HEK293 (cell line): ENCODE measurements at regions not wholly inside any gene's neighbourhood (a gene's known extent, or its start where the extent isn't known, plus 50 kb on each side); places are given as distances from the start of the nearest gene placed in this dataset.

ENCODE experiments used
- KLF17 ChIP-seq: fragments of 450-650 bp; formaldehyde crosslinking; IDR thresholded peaks from 2 replicates; pipeline ENCODE4 v1.5.1; 2016; ENCODE audit warnings: missing biosample characterization, missing genetic modification characterization
- MYNN ChIP-seq: fragments of 450-650 bp; formaldehyde crosslinking; IDR thresholded peaks from 2 replicates; pipeline ENCODE4 v1.5.1; 2016; ENCODE audit warnings: missing biosample characterization, missing genetic modification characterization, borderline replicate concordance
- REST ChIP-seq: fragments of 450-650 bp; formaldehyde crosslinking; IDR thresholded peaks from 2 replicates; pipeline ENCODE4 v1.5.1; 2016; ENCODE audit warnings: missing biosample characterization, missing genetic modification characterization
- SCRT2 ChIP-seq: fragments of 450-650 bp; formaldehyde crosslinking; IDR thresholded peaks from 2 replicates; pipeline ENCODE4 v1.5.1; 2016; ENCODE audit warnings: missing biosample characterization, missing genetic modification characterization
- ZBTB7A ChIP-seq: fragments of 450-650 bp; formaldehyde crosslinking; IDR thresholded peaks from 2 replicates; pipeline ENCODE4 v1.5.1; 2016; ENCODE audit warnings: low read depth, missing biosample characterization, missing genetic modification characterization
- ZNF112 ChIP-seq: fragments of 450-650 bp; formaldehyde crosslinking; IDR thresholded peaks from 2 replicates; pipeline ENCODE4 v1.5.0; 2017; ENCODE audit warnings: missing biosample characterization, missing genetic modification characterization
- ZNF138 ChIP-seq: fragments of 450-650 bp; formaldehyde crosslinking; IDR thresholded peaks from 2 replicates; pipeline ENCODE4 v1.5.1; 2016; ENCODE audit warnings: missing biosample characterization, missing genetic modification characterization, borderline replicate concordance
- ZNF24 ChIP-seq: fragments of 450-650 bp; formaldehyde crosslinking; IDR thresholded peaks from 2 replicates; pipeline ENCODE4 v1.5.1; 2016; ENCODE audit warnings: missing biosample characterization, missing genetic modification characterization
- ZNF311 ChIP-seq: fragments of 450-650 bp; formaldehyde crosslinking; IDR thresholded peaks from 2 replicates; pipeline ENCODE4 v1.5.1; 2017; ENCODE audit warnings: missing biosample characterization, missing genetic modification characterization, borderline replicate concordance
- TF ChIP-seq, protein P1 (sequence below): fragments of 450-650 bp; formaldehyde crosslinking; IDR thresholded peaks from 2 replicates; pipeline ENCODE4 v1.5.1; 2016; ENCODE audit warnings: missing biosample characterization, missing genetic modification characterization
- TF ChIP-seq, protein P2 (sequence below): fragments of 450-650 bp; formaldehyde crosslinking; IDR thresholded peaks from 2 replicates; pipeline ENCODE4 v1.5.1; 2016; ENCODE audit warnings: missing biosample characterization, missing genetic modification characterization, low read depth
- TF ChIP-seq, protein P3 (sequence below): IDR thresholded peaks from 2 replicates; pipeline ENCODE4 v1.6.1; 2011; ENCODE audit warnings: mild to moderate bottlenecking, low read depth, low read length, borderline replicate concordance

GRCh38 chr14:80414080-80414479 is 202.8 kb upstream of the DIO2 start:
- TF ChIP-seq ZNF138 (tag by site-specific recombination) (no peak), SCRT2 (no peak), ZNF311 (no peak), KLF17 (tag by site-specific recombination) (no peak), ZBTB7A (no peak), ZNF24 (tag by site-specific recombination) (no peak), REST (tag by site-specific recombination) (no peak), MYNN (tag by site-specific recombination) (no peak), ZNF112 (no peak)
- TF ChIP-seq, protein P1, sequence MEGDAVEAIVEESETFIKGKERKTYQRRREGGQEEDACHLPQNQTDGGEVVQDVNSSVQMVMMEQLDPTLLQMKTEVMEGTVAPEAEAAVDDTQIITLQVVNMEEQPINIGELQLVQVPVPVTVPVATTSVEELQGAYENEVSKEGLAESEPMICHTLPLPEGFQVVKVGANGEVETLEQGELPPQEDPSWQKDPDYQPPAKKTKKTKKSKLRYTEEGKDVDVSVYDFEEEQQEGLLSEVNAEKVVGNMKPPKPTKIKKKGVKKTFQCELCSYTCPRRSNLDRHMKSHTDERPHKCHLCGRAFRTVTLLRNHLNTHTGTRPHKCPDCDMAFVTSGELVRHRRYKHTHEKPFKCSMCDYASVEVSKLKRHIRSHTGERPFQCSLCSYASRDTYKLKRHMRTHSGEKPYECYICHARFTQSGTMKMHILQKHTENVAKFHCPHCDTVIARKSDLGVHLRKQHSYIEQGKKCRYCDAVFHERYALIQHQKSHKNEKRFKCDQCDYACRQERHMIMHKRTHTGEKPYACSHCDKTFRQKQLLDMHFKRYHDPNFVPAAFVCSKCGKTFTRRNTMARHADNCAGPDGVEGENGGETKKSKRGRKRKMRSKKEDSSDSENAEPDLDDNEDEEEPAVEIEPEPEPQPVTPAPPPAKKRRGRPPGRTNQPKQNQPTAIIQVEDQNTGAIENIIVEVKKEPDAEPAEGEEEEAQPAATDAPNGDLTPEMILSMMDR, result no peak
- TF ChIP-seq, protein P2, sequence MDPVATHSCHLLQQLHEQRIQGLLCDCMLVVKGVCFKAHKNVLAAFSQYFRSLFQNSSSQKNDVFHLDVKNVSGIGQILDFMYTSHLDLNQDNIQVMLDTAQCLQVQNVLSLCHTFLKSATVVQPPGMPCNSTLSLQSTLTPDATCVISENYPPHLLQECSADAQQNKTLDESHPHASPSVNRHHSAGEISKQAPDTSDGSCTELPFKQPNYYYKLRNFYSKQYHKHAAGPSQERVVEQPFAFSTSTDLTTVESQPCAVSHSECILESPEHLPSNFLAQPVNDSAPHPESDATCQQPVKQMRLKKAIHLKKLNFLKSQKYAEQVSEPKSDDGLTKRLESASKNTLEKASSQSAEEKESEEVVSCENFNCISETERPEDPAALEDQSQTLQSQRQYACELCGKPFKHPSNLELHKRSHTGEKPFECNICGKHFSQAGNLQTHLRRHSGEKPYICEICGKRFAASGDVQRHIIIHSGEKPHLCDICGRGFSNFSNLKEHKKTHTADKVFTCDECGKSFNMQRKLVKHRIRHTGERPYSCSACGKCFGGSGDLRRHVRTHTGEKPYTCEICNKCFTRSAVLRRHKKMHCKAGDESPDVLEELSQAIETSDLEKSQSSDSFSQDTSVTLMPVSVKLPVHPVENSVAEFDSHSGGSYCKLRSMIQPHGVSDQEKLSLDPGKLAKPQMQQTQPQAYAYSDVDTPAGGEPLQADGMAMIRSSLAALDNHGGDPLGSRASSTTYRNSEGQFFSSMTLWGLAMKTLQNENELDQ (tag by site-specific recombination), result no peak
- TF ChIP-seq, protein P3, sequence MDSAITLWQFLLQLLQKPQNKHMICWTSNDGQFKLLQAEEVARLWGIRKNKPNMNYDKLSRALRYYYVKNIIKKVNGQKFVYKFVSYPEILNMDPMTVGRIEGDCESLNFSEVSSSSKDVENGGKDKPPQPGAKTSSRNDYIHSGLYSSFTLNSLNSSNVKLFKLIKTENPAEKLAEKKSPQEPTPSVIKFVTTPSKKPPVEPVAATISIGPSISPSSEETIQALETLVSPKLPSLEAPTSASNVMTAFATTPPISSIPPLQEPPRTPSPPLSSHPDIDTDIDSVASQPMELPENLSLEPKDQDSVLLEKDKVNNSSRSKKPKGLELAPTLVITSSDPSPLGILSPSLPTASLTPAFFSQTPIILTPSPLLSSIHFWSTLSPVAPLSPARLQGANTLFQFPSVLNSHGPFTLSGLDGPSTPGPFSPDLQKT, result no peak
